RWPE2 (cell line): ENCODE measurements at regions not wholly inside any gene's neighbourhood (a gene's known extent, or its start where the extent isn't known, plus 50 kb on each side); places are given as distances from the start of the nearest gene placed in this dataset.

Experiments used
- ATAC-seq: fragments of 200-7000 bp; cut with Tn5 transposase; 3 replicates; pipeline ENCODE4 v1.9.1; 2021; ENCODE audit warnings: low read depth
- DNase-seq: peaks from one replicate; pipeline ENCODE4 v3.0.0-alpha.2; 2020; ENCODE audit warnings: low spot score
- H3K27ac ChIP-seq: fragments of 450-650 bp; 2 replicates; pipeline ENCODE4 v1.5.1; 2017; ENCODE audit warnings: mild to moderate bottlenecking; ENCODE audit not compliant: poor library complexity, severe bottlenecking
- H3K27me3 ChIP-seq: fragments of 250-450 bp; sonication (Bioruptor Pico); 2 replicates; pipeline ENCODE4 v1.5.1; 2021; ENCODE audit warnings: mild to moderate bottlenecking, moderate library complexity; ENCODE audit not compliant: insufficient read depth, poor library complexity, severe bottlenecking
- H3K36me3 ChIP-seq: fragments of 250-450 bp; sonication (Bioruptor Pico); 2 replicates; pipeline ENCODE4 v1.5.1; 2020; ENCODE audit warnings: low read depth, mild to moderate bottlenecking, moderate library complexity
- H3K4me1 ChIP-seq: fragments of 250-450 bp; sonication (Bioruptor Pico); 2 replicates; pipeline ENCODE4 v1.5.1; 2021; ENCODE audit warnings: mild to moderate bottlenecking, moderate library complexity; ENCODE audit not compliant: insufficient read depth, poor library complexity, severe bottlenecking
- H3K4me3 ChIP-seq: fragments of 250-450 bp; sonication (Bioruptor Pico); 2 replicates; pipeline ENCODE4 v1.5.1; 2021; ENCODE audit warnings: mild to moderate bottlenecking, moderate library complexity; ENCODE audit not compliant: severe bottlenecking
- H3K9me3 ChIP-seq: fragments of 250-450 bp; sonication (Bioruptor Pico); 2 replicates; pipeline ENCODE4 v1.5.1; 2021; ENCODE audit warnings: mild to moderate bottlenecking, moderate library complexity; ENCODE audit not compliant: severe bottlenecking
- CTCF ChIP-seq: fragments of 450-650 bp; IDR thresholded peaks from one replicate; pipeline ENCODE4 v1.5.1; 2017; ENCODE audit warnings: mild to moderate bottlenecking, moderate library complexity; ENCODE audit not compliant: poor library complexity, severe bottlenecking

DNA sequence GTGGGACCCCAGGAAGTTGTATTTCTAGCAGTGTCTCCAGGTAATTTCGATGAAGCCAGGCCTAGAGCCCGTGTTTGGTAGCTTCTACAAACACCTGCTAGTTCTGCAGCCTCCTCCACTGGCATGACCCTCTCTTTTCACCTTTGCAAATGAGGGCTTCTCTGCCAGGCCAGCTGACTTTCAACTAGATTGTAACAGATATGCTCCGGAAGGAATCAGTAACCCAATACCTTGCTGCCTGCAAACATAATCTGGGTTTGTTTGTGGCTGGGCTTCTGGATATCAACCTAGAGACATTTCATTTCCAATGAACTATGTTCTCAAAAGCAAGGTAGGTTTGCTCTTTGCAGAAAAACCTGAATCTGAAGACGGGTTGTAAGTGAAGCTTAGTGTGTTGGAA lies 354.8 kb downstream of the DMRT2 start:
- no peaks in the 10 kb centered on the region for H3K36me3 ChIP-seq
- H3K9me3 ChIP-seq = no peaks in the 10 kb centered on the region
- no peak for ATAC-seq
- H3K27me3 ChIP-seq = no peaks in the 10 kb centered on the region
- no peak overlapping the region for H3K4me3 ChIP-seq
- DNase-seq = no peak
- TF ChIP-seq CTCF = no peak
- H3K4me1 ChIP-seq = no peaks in the 10 kb centered on the region
- H3K27ac ChIP-seq = no peak overlapping the region

DNA sequence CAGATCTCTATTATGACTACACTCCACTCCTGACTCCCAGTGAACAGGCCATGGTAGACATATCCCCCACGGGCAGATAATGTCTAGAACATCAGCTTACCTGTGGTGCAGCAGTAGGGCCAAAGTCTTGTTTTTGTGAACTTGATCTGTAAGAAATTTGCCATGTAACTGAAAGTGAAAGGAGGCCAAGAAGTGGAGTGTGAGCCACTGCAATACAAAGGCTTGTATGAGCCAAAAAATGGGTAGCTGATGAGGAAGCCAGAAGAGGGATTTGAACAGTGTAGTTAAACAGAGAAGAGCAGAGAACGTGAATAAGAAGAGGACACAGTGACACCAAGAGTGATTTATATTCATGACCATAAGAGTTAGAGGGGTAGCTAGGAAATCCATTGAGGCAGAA lies 361.7 kb downstream of the DMRT2 start:
- H3K4me1 ChIP-seq = no peaks in the 10 kb centered on the region
- TF ChIP-seq CTCF = no peak
- ATAC-seq (no peak), DNase-seq (no peak)
- no peak overlapping the region for H3K27ac ChIP-seq
- H3K36me3 ChIP-seq = no peaks in the 10 kb centered on the region
- no peaks in the 10 kb centered on the region for H3K9me3 ChIP-seq
- H3K4me3 ChIP-seq = no peak overlapping the region
- H3K27me3 ChIP-seq = no peaks in the 10 kb centered on the region

GRCh38 chr9:1414711-1415131 lies 364.6 kb downstream of the DMRT2 start:
- H3K4me1 ChIP-seq = no peaks in the 10 kb centered on the region

DNA sequence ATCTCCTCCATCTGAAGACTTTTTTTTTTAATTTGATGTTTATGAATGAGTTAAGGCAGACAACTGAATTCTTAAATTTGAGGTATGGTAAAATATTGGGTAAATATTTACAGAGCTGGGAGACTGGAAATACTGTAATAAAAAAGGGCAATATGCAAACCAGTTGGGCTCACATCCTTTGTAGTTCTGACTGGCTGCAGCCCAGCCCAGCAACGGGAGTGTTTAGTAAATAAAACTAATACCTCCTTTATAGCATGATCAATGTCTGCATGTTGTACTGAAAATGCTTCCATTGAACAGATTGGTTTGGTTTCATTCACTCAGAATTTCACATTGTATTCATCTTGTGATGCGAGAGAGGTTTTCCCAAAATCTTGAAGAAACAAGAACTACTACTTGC lies 365.0 kb downstream of the DMRT2 start:
- ATAC-seq (no peak), DNase-seq (no peak)
- no peak overlapping the region for H3K27ac ChIP-seq
- H3K36me3 ChIP-seq = no peaks in the 10 kb centered on the region
- H3K4me1 ChIP-seq = no peaks in the 10 kb centered on the region
- H3K4me3 ChIP-seq = no peak overlapping the region
- H3K27me3 ChIP-seq = no peaks in the 10 kb centered on the region
- no peak for TF ChIP-seq CTCF
- H3K9me3 ChIP-seq = no peaks in the 10 kb centered on the region

More at GRCh38 chr9:1414711-1415131, 364.6 kb downstream of the DMRT2 start:
- Histone ChIP-seq H3K36me3 (no peaks in the 10 kb centered on the region), H3K9me3 (no peaks in the 10 kb centered on the region), H3K4me3 (no peak overlapping the region), H3K27ac (no peak overlapping the region), H3K27me3 (no peaks in the 10 kb centered on the region)
- TF ChIP-seq CTCF = no peak
- ATAC-seq = no peak
- no peak for DNase-seq

DNA sequence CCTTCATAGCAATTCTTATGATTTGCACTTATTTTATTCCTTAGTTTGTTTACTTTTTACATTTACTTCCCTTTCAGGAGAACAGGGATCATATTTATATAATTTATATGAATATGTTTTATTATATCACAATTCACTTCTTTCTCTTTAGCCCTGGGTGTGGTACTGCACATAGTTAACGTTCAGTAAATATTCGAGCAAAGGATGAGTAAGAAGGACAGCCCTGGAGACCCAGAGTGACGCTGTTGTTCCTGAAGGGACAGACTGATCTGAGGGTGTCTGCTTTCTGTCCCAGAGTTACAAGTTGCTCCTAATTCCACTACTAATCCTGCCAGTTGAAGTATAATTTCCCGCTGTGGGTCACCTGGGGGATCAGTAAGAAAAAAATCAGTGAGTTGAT lies 366.1 kb downstream of the DMRT2 start:
- Histone ChIP-seq H3K9me3 (no peaks in the 10 kb centered on the region), H3K27ac (no peak overlapping the region), H3K4me3 (no peak overlapping the region), H3K36me3 (no peaks in the 10 kb centered on the region), H3K27me3 (no peaks in the 10 kb centered on the region), H3K4me1 (no peaks in the 10 kb centered on the region)
- no peak for ATAC-seq
- no peak for DNase-seq
- no peak for TF ChIP-seq CTCF
